G401 (cell line): ENCODE measurements at regions not wholly inside any gene's neighbourhood (a gene's known extent, or its start where the extent isn't known, plus 50 kb on each side); places are given as distances from the start of the nearest gene placed in this dataset.
"Not testable (repeated sequence)": the region's sequence is repeated elsewhere in the genome, so short reads cannot be mapped to it uniquely, and the experiment has no call there.

Experiments used
- DNase-seq: peaks from one replicate; pipeline ENCODE4 v3.0.0-alpha.2; 2015; ENCODE audit warnings: low spot score
- in situ Hi-C: cut with HindIII; loops from 2 replicates; pipeline ENCODE4 v1.10.0; 2016; ENCODE audit warnings: low sequenced_read_pairs, mixed read lengths

GRCh38 chr5:125923958-125924357, 499.3 kb upstream of the GRAMD2B start:
- in situ Hi-C loops, DNase-seq: not testable (repeated sequence)

GRCh38 chr5:125926172-125926571, 497.0 kb upstream of the GRAMD2B start:
- in situ Hi-C loops = no loop called here
- DNase-seq = no peak

GRCh38 chr5:125928663-125929062, 494.5 kb upstream of the GRAMD2B start:
- in situ Hi-C loops = no loop called here
- no peak for DNase-seq

GRCh38 chr5:125950012-125950615, 473.1 kb upstream of the GRAMD2B start:
- in situ Hi-C loops = no loop called here
- no peak for DNase-seq

- DNase-seq = no peak
- in situ Hi-C loops = no loop called here
Measured at GRCh38 chr5:125961150-125961549, 462.1 kb upstream of the GRAMD2B start.

GRCh38 chr5:125965577-125965976, 457.6 kb upstream of the GRAMD2B start:
- no peak for DNase-seq
- in situ Hi-C loops = no loop called here

GRCh38 chr5:125967576-125967975, 455.6 kb upstream of the GRAMD2B start:
- in situ Hi-C loops = no loop called here
- no peak for DNase-seq

GRCh38 chr5:125969011-125969813, 454.0 kb upstream of the GRAMD2B start:
- in situ Hi-C loops = no loop called here

GRCh38 chr5:125969814-125970171, 453.4 kb upstream of the GRAMD2B start:
- no peak for DNase-seq
- in situ Hi-C loops = no loop called here

More at GRCh38 chr5:125969011-125969813, 454.0 kb upstream of the GRAMD2B start:
- no peak for DNase-seq

GRCh38 chr5:125970631-125971307, 452.4 kb upstream of the GRAMD2B start:
- DNase-seq = no peak
- in situ Hi-C loops = no loop called here

- no peak for DNase-seq
- in situ Hi-C loops = no loop called here
Measured at GRCh38 chr5:125972706-125973105, 450.5 kb upstream of the GRAMD2B start.

- no peak for DNase-seq
- in situ Hi-C loops = no loop called here
Measured at GRCh38 chr5:125974679-125975078, 448.5 kb upstream of the GRAMD2B start.

GRCh38 chr5:125976421-125977000, 446.7 kb upstream of the GRAMD2B start:
- no peak for DNase-seq
- in situ Hi-C loops = no loop called here

- no peak for DNase-seq
- in situ Hi-C loops = no loop called here
Measured at GRCh38 chr5:125978015-125978414, 445.2 kb upstream of the GRAMD2B start.

- in situ Hi-C loops = no loop called here
- DNase-seq = no peak
Measured at GRCh38 chr5:125979636-125980035, 443.6 kb upstream of the GRAMD2B start.

- no peak for DNase-seq
- in situ Hi-C loops = no loop called here
Measured at GRCh38 chr5:125981016-125981415, 442.2 kb upstream of the GRAMD2B start.

GRCh38 chr5:125987677-125988255, 435.4 kb upstream of the GRAMD2B start:
- in situ Hi-C loops = no loop called here

GRCh38 chr5:125992050-125992449, 431.2 kb upstream of the GRAMD2B start:
- in situ Hi-C loops = no loop called here
- DNase-seq = no peak

More at GRCh38 chr5:125987677-125988255, 435.4 kb upstream of the GRAMD2B start:
- DNase-seq = no peak

GRCh38 chr5:125999271-126000030, 423.8 kb upstream of the GRAMD2B start:
- in situ Hi-C loops, DNase-seq: not testable (repeated sequence)
